HG02981 (cell line): ENCODE measurements at regions not wholly inside any gene's neighbourhood (a gene's known extent, or its start where the extent isn't known, plus 50 kb on each side); places are given as distances from the start of the nearest gene placed in this dataset.
"Not testable (repeated sequence)": the region's sequence is repeated elsewhere in the genome, so short reads cannot be mapped to it uniquely, and the experiment has no call there.

Experiments
- ATAC-seq: cut with Tn5 transposase; IDR thresholded peaks from one replicate; pipeline ENCODE4 v1.9.1; 2021; ENCODE audit warnings: mild to moderate bottlenecking, moderate library complexity; ENCODE audit not compliant: unreplicated experiment

DNA sequence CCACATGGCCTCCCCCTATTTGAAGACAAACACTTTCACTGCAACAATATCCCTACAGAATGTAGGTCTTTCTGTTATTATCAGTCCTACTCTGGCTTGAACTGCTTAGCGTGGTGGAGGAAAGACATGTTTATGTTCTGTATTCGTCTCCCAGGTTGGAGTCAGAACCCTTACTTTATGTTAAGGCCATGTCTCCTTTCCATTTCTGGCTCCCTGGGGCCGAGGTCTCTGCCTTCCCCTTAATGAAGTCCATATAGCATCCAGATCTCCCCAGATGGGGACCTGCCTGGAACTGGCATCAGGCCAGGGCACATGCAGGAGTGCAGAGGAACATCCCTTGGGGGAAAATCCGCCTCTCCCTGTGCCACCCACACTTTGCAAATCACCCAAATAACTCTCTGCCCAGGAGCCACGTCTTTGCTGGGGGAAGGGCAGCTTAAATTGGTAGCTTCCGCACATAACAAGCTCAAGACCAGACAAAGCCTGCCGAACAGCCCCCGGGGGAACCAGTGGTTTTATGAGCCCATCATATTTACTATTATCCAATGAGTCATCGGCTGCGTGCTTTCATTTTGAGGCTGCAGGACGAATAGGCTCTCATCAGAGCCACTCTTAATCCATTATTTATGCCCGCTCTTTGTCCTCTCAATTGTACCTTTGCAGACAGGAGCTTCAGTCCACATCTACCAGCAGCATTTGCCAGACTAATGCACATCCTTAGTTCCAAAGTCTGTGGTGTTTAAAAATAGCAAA is 237.0 kb downstream of the UACA start:
- ATAC-seq = no peak

GRCh38 chr15:70525551-70525950 is 237.8 kb downstream of the UACA start:
- no peak for ATAC-seq

- ATAC-seq = no peak
Observed at GRCh38 chr15:70524470-70524869, 238.9 kb downstream of the UACA start.

DNA sequence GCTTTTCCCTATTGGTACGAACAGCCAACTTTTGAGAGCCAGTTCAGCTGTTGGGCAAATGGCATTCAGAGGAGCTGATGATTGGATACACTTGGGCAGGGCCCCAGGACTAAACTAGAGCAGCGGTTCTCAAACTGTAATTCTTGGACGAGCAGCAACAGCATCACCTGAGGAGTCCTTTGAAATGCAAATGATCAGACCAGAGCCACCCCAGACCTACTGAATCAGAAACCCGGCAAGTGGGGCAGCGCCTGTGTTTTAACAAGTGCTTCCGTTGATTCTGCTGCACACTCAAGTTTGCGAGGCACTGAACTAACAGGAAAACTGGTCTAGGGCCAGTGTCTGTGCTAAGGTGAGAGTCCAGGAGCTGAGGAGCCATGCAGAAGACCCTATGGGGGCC is 239.7 kb downstream of the UACA start:
- no peak for ATAC-seq

DNA sequence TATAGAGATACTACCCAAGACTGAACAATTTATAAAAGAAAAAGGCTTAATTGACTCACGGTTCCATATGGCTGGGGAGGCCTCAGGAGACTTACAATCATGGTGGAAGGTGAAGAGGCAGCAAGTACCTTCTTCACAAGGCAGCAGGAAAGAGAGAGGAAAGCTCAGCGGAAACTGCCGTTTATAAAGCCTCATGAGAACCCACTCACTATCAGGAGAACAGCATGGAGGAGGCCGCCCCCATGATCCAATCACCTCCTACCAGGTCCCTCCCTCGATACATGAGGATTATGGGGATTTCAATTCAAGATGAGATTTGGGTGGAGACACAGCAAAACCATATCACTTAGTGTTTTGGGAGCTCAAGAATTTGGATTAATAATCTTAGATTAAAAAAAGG is 240.2 kb downstream of the UACA start:
- no peak for ATAC-seq

DNA sequence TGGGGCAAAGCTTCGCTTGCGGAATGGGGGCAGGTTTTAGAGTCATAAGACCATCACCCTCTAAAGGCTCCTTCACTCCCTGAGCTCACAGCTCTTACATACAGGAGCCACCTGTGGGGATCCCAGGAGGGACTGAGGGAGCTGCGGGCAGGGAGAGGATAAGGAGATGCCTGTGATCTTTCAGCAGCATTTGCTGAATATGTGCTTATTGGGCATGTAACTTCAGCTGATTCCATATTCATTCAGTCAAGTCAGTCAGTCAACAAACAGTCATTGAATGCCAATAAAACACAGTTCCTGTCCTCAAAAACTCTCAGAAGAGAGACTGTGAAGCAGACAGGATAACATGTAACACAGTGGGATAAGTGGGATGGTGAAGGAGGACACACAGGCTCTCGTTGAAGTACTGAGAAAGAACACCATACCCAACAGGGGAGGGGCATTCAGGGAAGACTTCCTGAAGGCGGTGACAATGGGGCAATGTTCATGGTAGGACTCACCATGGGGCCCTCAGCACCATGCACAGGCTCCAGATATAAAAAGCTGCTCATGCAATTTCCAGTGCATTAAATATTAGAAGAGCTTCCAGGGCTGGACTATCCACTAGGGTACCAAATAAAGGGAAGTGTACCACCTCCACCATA is 240.9 kb downstream of the UACA start:
- no peak for ATAC-seq

DNA sequence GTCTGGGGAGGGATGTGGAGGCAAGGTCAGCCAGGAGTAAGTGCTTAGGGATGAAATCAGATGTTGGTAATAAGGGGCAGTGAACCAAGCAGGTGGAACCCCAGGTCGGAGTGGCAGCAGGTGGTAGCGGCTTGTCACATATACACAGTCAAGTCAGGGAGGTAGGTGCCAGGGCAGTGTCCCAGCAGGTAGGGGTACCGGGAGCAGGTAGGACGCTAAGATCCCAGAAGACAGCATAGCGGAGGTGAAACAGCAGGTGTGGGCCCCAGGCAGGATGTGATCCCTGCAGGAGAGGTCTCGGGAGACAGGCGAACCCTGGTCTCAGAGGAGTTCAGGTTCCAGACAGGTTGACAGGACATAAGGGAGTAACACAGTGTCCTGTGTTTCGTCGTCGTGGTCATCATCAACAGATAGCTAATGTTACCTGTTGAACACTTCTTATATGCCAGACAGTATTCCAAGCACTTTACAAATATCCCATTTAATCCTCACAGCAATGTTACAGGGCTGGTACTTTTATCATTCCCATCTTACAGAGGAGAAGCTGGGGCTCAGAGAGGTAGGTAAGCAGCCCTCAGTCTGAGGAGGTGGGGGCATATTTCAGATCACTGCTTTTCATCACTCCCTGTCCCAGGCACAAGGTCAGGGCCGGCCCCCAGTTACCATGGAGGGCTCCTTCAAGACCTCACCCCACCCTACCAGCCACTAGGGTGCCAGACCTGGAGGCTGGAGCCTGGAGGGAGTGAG is 241.6 kb downstream of the UACA start:
- no peak for ATAC-seq

GRCh38 chr15:70519616-70520015 is 243.7 kb downstream of the UACA start:
- no peak for ATAC-seq

DNA sequence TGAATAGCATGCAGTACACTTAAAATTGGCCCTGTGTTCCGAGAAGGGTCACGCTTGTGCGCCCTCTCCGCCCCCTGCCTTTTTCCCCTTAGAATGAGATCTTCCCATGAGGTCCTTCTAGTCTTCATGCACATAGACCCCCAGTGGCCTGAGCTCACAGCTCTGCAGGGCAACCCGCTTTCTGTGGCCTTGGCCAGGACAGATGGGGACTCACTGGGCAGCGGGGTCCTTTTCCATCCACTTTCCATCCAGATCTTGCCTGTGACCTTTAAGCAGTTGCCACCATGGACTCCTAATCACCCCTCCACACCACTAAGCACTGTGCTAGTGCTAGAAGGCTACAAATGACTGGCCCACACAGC is 244.4 kb downstream of the UACA start:
- no peak for ATAC-seq

- ATAC-seq = no peak
Observed at GRCh38 chr15:70518201-70519003, 245.0 kb downstream of the UACA start.

DNA sequence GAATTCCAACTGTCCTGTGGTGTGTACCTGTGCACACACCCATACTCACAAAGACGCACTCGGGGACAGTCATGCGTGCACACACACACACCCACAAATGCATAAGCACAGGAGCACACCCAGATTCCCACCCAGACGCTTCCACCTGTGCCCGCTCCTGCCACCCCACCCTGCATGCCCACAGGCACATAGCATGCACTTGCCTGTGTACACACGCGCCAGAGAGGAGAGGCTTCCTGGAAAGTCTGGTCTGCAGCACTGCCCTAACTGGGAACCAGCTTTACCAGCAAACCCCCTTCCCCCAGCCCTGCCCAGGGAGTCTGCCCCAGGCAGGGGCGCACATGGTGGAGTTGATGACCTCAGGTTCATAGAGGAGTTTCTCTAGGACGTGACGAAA is 246.2 kb downstream of the UACA start:
- no peak for ATAC-seq

DNA sequence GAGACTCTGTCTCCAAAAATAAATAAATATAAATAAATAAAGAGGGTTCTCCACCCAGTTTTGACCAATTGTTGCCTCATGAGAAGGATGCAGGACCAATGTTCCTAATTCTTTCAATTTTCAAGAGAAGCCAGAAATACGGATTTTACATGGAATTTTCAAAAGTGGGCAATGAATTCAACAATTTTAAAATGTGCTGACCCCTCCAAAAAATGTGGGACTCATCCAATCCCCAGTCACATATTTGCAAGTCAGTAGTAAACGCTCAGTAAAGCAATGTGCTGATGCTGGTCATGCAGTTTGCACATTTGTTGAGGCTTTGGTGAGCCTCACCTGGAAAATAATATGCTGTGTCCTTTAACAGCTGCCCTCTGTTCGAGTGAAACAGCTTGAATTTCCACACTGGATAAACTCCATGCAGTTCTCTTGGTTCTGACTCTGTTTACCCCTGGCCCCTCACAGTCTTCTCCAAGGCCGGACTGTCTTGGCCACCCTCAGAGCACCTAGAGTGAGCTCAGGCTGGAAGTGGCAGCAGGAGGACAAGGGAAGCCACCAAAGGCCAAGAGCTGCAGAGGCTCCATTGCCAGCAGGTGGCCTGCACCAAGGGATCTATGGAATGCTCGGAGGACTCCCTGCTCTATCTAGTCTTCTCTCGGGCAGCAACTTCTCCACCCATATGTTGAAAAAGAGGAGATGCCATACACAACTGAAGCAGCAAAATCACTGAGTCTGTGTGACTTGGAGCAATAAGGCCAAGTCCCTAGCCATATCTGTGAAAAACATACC is 246.8 kb downstream of the UACA start:
- no peak for ATAC-seq

GRCh38 chr15:70514251-70514650 is 249.1 kb downstream of the UACA start:
- no peak for ATAC-seq

DNA sequence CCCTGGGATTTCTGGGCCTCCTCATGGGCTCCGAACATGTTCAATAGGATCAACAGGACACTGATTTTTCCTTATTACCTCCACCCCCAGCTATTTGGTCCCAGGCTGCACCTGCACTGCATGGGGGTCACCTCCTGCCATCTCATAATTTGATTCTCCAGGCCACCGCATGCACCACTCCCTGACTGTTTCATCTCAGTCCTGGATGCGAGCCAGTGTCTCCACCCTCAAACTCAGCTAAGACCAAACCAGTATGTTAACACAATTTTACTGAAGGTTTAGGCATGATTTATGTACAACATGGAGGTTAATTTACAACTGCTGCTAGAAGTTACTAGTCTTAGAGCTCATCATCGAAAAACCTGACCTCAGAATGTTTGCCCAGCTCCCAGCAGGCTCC is 249.5 kb downstream of the UACA start:
- ATAC-seq = no peak

DNA sequence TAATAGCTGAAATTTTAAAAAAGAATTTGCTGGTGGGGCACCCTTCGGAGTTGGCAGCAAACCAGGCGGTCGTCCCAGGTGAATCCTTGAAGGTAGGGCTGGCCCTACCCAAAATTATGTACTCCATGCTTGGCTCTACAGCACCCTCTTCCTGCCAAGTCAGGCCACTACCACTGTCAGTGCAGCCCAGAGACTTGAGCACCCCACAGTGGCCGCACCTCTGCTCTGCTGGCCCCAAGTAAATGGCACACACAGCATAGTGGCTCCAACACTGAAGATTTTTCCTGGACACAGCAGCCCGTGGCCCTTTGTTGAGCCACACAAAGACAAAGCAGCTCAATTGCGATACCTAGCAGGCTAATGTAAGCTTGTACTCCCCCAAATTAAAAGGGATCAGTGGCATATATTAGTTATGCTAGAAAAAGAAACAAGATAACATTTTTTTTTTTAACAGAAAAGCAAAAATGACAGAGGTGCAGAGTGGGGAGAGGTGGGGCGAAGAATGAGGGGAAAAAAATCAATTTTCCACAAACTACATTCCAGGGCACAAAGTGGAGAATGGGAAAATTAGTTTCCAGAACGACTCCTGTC is 250.5 kb downstream of the UACA start:
- ATAC-seq = peak; percentile 72

DNA sequence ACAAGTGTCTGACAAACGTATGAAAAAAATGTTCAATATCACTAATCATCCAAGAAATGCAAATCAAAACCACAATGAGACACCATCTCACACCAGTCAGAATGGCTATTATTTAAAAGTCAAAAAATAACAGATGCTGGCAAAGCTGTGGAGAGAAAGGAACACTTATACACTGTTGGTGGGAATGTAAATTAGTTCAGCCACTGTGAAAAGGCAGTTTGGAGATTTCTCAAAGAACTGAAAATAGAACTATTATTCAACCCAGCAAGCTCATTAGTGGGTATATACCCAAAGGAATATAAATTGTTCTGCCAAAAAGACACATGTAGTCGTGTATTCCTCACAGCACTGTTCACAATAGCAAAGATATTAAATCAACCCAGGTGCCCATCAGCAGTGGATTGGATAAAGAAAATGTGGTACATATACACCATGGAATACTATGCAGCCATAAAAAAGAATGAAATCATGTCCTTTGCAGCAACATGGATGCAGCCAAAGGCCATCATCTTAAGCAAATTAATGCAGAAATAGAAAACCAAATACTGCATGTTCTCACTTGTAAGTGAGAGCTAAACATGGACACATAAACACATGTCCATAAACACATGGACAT is 251.3 kb downstream of the UACA start:
- ATAC-seq = not testable (repeated sequence)

DNA sequence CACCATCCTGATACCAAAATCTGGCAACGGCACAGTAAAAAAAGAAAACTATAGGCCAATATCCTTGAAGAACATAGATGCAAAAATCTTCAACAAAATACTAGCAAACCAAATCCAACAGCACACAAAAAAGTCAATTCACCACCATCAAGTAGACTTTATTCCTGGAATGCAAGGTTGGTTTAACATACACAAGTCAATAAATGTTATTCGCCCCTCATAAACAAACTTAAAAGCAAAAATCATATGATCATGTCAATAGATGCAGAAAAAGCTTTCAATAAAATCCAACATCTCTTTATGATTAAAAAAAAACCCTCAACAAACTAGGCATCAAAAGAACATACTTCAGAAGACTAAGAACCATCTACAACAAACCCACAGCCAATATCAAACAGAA is 252.9 kb downstream of the UACA start:
- ATAC-seq = no peak

GRCh38 chr15:70509731-70510143 is 253.6 kb downstream of the UACA start:
- ATAC-seq = no peak

GRCh38 chr15:70509282-70509662 is 254.1 kb downstream of the UACA start:
- no peak for ATAC-seq
